Hepatocyte (in vitro differentiated cells): ENCODE measurements at regions not wholly inside any gene's neighbourhood (a gene's known extent, or its start where the extent isn't known, plus 50 kb on each side); places are given as distances from the start of the nearest gene placed in this dataset.

Experiments used
- CTCF ChIP-seq: fragments of 200-600 bp; sonication (generic); IDR thresholded peaks from 2 replicates; pipeline ENCODE4 v1.5.1; 2016; ENCODE audit warnings: antibody characterized with exemption, mild to moderate bottlenecking; ENCODE audit not compliant: poor library complexity
- EZH2 ChIP-seq: fragments of 200-600 bp; sonication (generic); IDR thresholded peaks from 2 replicates; pipeline ENCODE4 v1.6.1; 2016; ENCODE audit warnings: antibody characterized with exemption, mild to moderate bottlenecking, borderline replicate concordance
- EZH2phosphoT487 ChIP-seq: fragments of 200-600 bp; sonication (generic); IDR thresholded peaks from one replicate; pipeline ENCODE4 v1.6.1; 2018; ENCODE audit warnings: antibody characterized with exemption, mild to moderate bottlenecking, low read depth, moderate library complexity; ENCODE audit not compliant: unreplicated experiment, severe bottlenecking

GRCh38 chr1:98410082-98410481 lies 251.4 kb upstream of the SNX7 start:
- no peak for TF ChIP-seq CTCF
- no peak for TF ChIP-seq EZH2
- TF ChIP-seq EZH2phosphoT487: no peak
